ENCODE measurements at regions not wholly inside any gene's neighbourhood (a gene's known extent, or its start where the extent isn't known, plus 50 kb on each side); places are given as distances from the start of the nearest gene placed in this dataset.

- H3K36me3 Mint-ChIP-seq: no peaks in the 10 kb centered on the region
- H3K4me1 ChIP-seq (ENCODE audit: control insufficient read depth in 2 of 2, insufficient read depth in 2 of 2, low read length in 2 of 2): no peaks in the 10 kb centered on the region
- no peaks in the 10 kb centered on the region for H3K36me3 ChIP-seq (ENCODE audit: control insufficient read depth in 2 of 3, insufficient read depth in 3 of 3, low read length in 3 of 3)
- H3K27me3 Mint-ChIP-seq: peaks cover 0 to 27% (median 6%) of the 10 kb centered on the region in 5 donors
- H3K27me3 ChIP-seq (ENCODE audit: control insufficient read depth in 2 of 2, insufficient read depth in 2 of 2, low read length in 2 of 2): no peaks in the 10 kb centered on the region
- peaks cover 0 to 7% (median 0%) of the 10 kb centered on the region in 7 donors for H3K4me1 Mint-ChIP-seq
- peak overlapping the region in 1 of 9 donors; percentile 45 for H3K27ac Mint-ChIP-seq
- H3K9me3 Mint-ChIP-seq: peaks cover 0 to 13% (median 0%) of the 10 kb centered on the region in 11 donors
- DNase-seq (no peak), ATAC-seq (no peak)
- intact Hi-C loops (cut with micrococcal nuclease): no loop called here
- CTCF ChIA-PET: no interaction called here
- POLR2A ChIA-PET: no interaction called here
- peaks cover 0 to 9% (median 0%) of the 10 kb centered on the region in 3 experiments for H3K9me3 ChIP-seq (ENCODE audit: control insufficient read depth in 2 of 3, low read length in 3 of 3)
- H3K4me3 ChIP-seq (ENCODE audit: low read length): no peak overlapping the region
- no peak overlapping the region for H3K27ac ChIP-seq (ENCODE audit: low read depth, low read length)
- H3K4me3 Mint-ChIP-seq: no peak overlapping the region
These were observed 127.7 kb upstream of the SFSWAP start for GRCh38 chr12:131583090-131583712.

- Mint-ChIP-seq H3K4me3 (no peak overlapping the region), H3K27ac (no peak overlapping the region), H3K9me3 (peaks cover 0 to 6% (median 0%) of the 10 kb centered on the region in 11 donors), H3K27me3 (peaks cover 0 to 18% (median 2%) of the 10 kb centered on the region in 5 donors), H3K4me1 (peaks cover 0 to 7% (median 0%) of the 10 kb centered on the region in 7 donors), H3K36me3 (no peaks in the 10 kb centered on the region)
- POLR2A ChIA-PET: no interaction called here
- H3K27me3 ChIP-seq (ENCODE audit: control insufficient read depth in 2 of 2, insufficient read depth in 2 of 2, low read length in 2 of 2): no peaks in the 10 kb centered on the region
- peaks cover 0 to 9% (median 0%) of the 10 kb centered on the region in 3 experiments for H3K9me3 ChIP-seq (ENCODE audit: control insufficient read depth in 2 of 3, low read length in 3 of 3)
- no peaks in the 10 kb centered on the region for H3K4me1 ChIP-seq (ENCODE audit: control insufficient read depth in 2 of 2, insufficient read depth in 2 of 2, low read length in 2 of 2)
- no peak for ATAC-seq
- intact Hi-C loops (cut with micrococcal nuclease): no loop called here
- H3K36me3 ChIP-seq (ENCODE audit: control insufficient read depth in 2 of 3, insufficient read depth in 3 of 3, low read length in 3 of 3): no peaks in the 10 kb centered on the region
- H3K27ac ChIP-seq (ENCODE audit: low read depth, low read length): no peak overlapping the region
- no peak overlapping the region for H3K4me3 ChIP-seq (ENCODE audit: low read length)
- DNase-seq: no peak
- CTCF ChIA-PET: no interaction called here
These were observed 124.6 kb upstream of the SFSWAP start for GRCh38 chr12:131586269-131586668.

GRCh38 chr12:131586761-131587160, 124.1 kb upstream of the SFSWAP start:
- H3K4me1 Mint-ChIP-seq: peaks cover 0 to 7% (median 0%) of the 10 kb centered on the region in 7 donors
- no peak overlapping the region for H3K4me3 ChIP-seq (ENCODE audit: low read length)
- H3K27ac ChIP-seq (ENCODE audit: low read depth, low read length): no peak overlapping the region
- peaks cover 0 to 9% (median 0%) of the 10 kb centered on the region in 3 experiments for H3K9me3 ChIP-seq (ENCODE audit: control insufficient read depth in 2 of 3, low read length in 3 of 3)
- peaks cover 0 to 18% (median 2%) of the 10 kb centered on the region in 5 donors for H3K27me3 Mint-ChIP-seq
- CTCF ChIA-PET: no interaction called here
- H3K9me3 Mint-ChIP-seq: peaks cover 0 to 6% (median 0%) of the 10 kb centered on the region in 11 donors
- no peaks in the 10 kb centered on the region for H3K36me3 ChIP-seq (ENCODE audit: control insufficient read depth in 2 of 3, insufficient read depth in 3 of 3, low read length in 3 of 3)
- DNase-seq: no peak
- H3K4me3 Mint-ChIP-seq: no peak overlapping the region
- POLR2A ChIA-PET: no interaction called here
- H3K4me1 ChIP-seq (ENCODE audit: control insufficient read depth in 2 of 2, insufficient read depth in 2 of 2, low read length in 2 of 2): no peaks in the 10 kb centered on the region
- H3K36me3 Mint-ChIP-seq: no peaks in the 10 kb centered on the region
- ATAC-seq: no peak
- intact Hi-C loops (cut with micrococcal nuclease): no loop called here
- H3K27me3 ChIP-seq (ENCODE audit: control insufficient read depth in 2 of 2, insufficient read depth in 2 of 2, low read length in 2 of 2): no peaks in the 10 kb centered on the region
- H3K27ac Mint-ChIP-seq: no peak overlapping the region

DNA sequence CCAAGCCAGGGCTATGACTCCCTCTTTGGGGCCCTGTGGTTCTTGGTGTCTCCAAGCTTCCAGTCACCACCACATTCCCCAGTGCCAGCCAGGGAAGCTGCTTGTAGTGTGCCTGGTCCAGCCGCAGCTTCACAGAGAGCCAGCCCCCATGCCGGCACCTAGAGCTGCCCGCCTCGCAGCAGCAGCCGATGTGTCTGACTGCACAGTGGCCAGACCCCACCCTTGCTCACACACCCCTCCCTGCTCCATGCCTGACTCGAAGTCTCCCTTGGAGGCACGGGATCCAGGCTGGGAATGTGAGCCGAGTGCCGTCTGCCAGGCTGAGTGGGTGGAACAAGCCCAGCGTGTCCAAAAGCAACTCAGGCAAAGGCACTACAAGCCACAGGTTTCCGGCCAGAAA, 123.3 kb upstream of the SFSWAP start:
- H3K4me3 Mint-ChIP-seq: no peak overlapping the region
- intact Hi-C loops (cut with micrococcal nuclease): no loop called here
- no peak overlapping the region for H3K27ac Mint-ChIP-seq

DNA sequence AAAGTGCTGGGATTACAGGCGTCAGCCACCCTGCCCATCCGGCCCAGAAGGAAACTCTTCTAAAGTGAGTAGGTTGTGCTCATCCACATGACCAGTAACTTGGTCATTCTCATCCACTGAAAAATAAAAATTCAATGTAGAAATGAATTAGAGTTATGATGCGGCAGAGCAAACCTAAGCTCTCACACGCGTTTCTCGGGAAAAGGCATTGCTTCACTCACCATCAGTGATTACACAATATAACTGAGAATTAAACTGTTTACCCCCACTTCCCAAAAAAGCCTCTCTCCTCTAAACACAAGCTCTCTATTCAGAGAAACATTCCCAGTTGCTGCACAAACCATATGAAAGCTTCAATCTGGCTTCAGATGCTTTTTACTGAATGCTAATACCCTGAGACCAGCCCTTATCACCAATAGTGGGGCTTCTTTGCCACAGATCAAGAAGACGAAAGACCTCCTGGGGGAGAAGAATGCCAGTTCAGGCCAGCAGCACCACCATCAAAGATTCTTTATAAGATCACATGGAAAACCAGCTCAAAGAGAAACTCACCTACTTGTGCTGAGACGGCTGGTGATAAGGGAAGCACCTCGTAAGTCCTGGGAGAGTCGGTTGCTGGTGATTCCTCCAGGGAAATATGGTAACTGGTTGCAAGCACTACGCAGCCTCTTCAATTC, 121.5 kb upstream of the SFSWAP start:
- intact Hi-C loops (cut with micrococcal nuclease): no loop called here
- H3K9me3 ChIP-seq (ENCODE audit: control insufficient read depth in 2 of 3, low read length in 3 of 3): peaks cover 0 to 9% (median 0%) of the 10 kb centered on the region in 3 experiments
- peak overlapping the region in 1 of 9 donors; percentile 5 for H3K27ac Mint-ChIP-seq
- CTCF ChIA-PET: interaction anchor here (0.6 kb wide), 1 partner anchor 71 kb away, joined by 3 read pairs; no protein-coding TSS in a partner anchor
- DNase-seq: no peak
- peaks cover 0 to 21% (median 7%) of the 10 kb centered on the region in 7 donors for H3K4me1 Mint-ChIP-seq
- no peak overlapping the region for H3K27ac ChIP-seq (ENCODE audit: low read depth, low read length)
- no peaks in the 10 kb centered on the region for H3K36me3 Mint-ChIP-seq
- H3K4me1 ChIP-seq (ENCODE audit: control insufficient read depth in 2 of 2, insufficient read depth in 2 of 2, low read length in 2 of 2): peaks cover 0 to 5% of the 10 kb centered on the region in 2 donors
- no peak overlapping the region for H3K4me3 ChIP-seq (ENCODE audit: low read length)
- no peak for ATAC-seq
- POLR2A ChIA-PET: no interaction called here
- no peak overlapping the region for H3K4me3 Mint-ChIP-seq
- H3K27me3 Mint-ChIP-seq: peaks cover 0 to 4% (median under 1%) of the 10 kb centered on the region in 5 donors
- no peaks in the 10 kb centered on the region for H3K27me3 ChIP-seq (ENCODE audit: control insufficient read depth in 2 of 2, insufficient read depth in 2 of 2, low read length in 2 of 2)
- peaks cover 0 to 6% (median 0%) of the 10 kb centered on the region in 11 donors for H3K9me3 Mint-ChIP-seq
- H3K36me3 ChIP-seq (ENCODE audit: control insufficient read depth in 2 of 3, insufficient read depth in 3 of 3, low read length in 3 of 3): no peaks in the 10 kb centered on the region

More for the DNA sequence above, 123.3 kb upstream of the SFSWAP start:
- Mint-ChIP-seq H3K36me3 (no peaks in the 10 kb centered on the region), H3K9me3 (peaks cover 0 to 6% (median 0%) of the 10 kb centered on the region in 11 donors), H3K4me1 (peaks cover 0 to 7% (median 0%) of the 10 kb centered on the region in 7 donors), H3K27me3 (peaks cover 0 to 18% (median 2%) of the 10 kb centered on the region in 5 donors)
- no peaks in the 10 kb centered on the region for H3K36me3 ChIP-seq (ENCODE audit: control insufficient read depth in 2 of 3, insufficient read depth in 3 of 3, low read length in 3 of 3)
- H3K4me3 ChIP-seq (ENCODE audit: low read length): no peak overlapping the region
- no peak for ATAC-seq
- H3K4me1 ChIP-seq (ENCODE audit: control insufficient read depth in 2 of 2, insufficient read depth in 2 of 2, low read length in 2 of 2): no peaks in the 10 kb centered on the region
- ChIA-PET POLR2A (no interaction called here), CTCF (no interaction called here)
- no peak overlapping the region for H3K27ac ChIP-seq (ENCODE audit: low read depth, low read length)
- H3K27me3 ChIP-seq (ENCODE audit: control insufficient read depth in 2 of 2, insufficient read depth in 2 of 2, low read length in 2 of 2): no peaks in the 10 kb centered on the region
- DNase-seq: no peak
- peaks cover 0 to 9% (median 0%) of the 10 kb centered on the region in 3 experiments for H3K9me3 ChIP-seq (ENCODE audit: control insufficient read depth in 2 of 3, low read length in 3 of 3)

GRCh38 chr12:131589966-131590365, 120.9 kb upstream of the SFSWAP start:
- intact Hi-C loops (cut with micrococcal nuclease): no loop called here
- Histone ChIP-seq H3K27me3 (ENCODE audit: control insufficient read depth in 2 of 2, insufficient read depth in 2 of 2, low read length in 2 of 2) (no peaks in the 10 kb centered on the region), H3K36me3 (ENCODE audit: control insufficient read depth in 2 of 3, insufficient read depth in 3 of 3, low read length in 3 of 3) (no peaks in the 10 kb centered on the region), H3K27ac (ENCODE audit: low read depth, low read length) (no peak overlapping the region), H3K4me1 (ENCODE audit: control insufficient read depth in 2 of 2, insufficient read depth in 2 of 2, low read length in 2 of 2) (peaks cover 0 to 5% of the 10 kb centered on the region in 2 donors), H3K9me3 (ENCODE audit: control insufficient read depth in 2 of 3, low read length in 3 of 3) (peaks cover 0 to 9% (median 0%) of the 10 kb centered on the region in 3 experiments), H3K4me3 (ENCODE audit: low read length) (no peak overlapping the region)
- H3K27ac Mint-ChIP-seq: no peak overlapping the region
- DNase-seq (no peak), ATAC-seq (no peak)
- no peaks in the 10 kb centered on the region for H3K36me3 Mint-ChIP-seq
- no peak overlapping the region for H3K4me3 Mint-ChIP-seq
- H3K27me3 Mint-ChIP-seq: peaks cover 0 to 4% (median 0%) of the 10 kb centered on the region in 5 donors
- H3K4me1 Mint-ChIP-seq: peaks cover 0 to 21% (median 7%) of the 10 kb centered on the region in 7 donors
- ChIA-PET CTCF (interaction anchor here (0.6 kb wide), 1 partner anchor 72 kb away, joined by 3 read pairs; no protein-coding TSS in a partner anchor), POLR2A (no interaction called here)
- peaks cover 0 to 6% (median 0%) of the 10 kb centered on the region in 11 donors for H3K9me3 Mint-ChIP-seq

Data from naive thymus-derived CD4-positive, alpha-beta T cell (primary cell).